Dendritic cell treated with granulocyte-macrophage colony-stimulating factor and Interleukin-4, amounts not matched to agents 40 ng/mL and 50 ng/mL, for 4 days (primary cell): ENCODE measurements at regions not wholly inside any gene's neighbourhood (a gene's known extent, or its start where the extent isn't known, plus 50 kb on each side); places are given as distances from the start of the nearest gene placed in this dataset.

ENCODE experiments used
- H3K27ac Mint-ChIP-seq: one replicate; pipeline ENCODE4 v1.8.0; 2022; ENCODE audit warnings: mild to moderate bottlenecking, mixed read lengths
- H3K27me3 Mint-ChIP-seq: one replicate; pipeline ENCODE4 v1.8.0; 2022; ENCODE audit warnings: mild to moderate bottlenecking, mixed read lengths
- H3K36me3 Mint-ChIP-seq: one replicate; pipeline ENCODE4 v1.8.0; 2022; ENCODE audit warnings: low read depth, mixed read lengths
- H3K4me1 Mint-ChIP-seq: one replicate; pipeline ENCODE4 v1.8.0; 2022; ENCODE audit warnings: low read depth, mixed read lengths
- H3K4me3 Mint-ChIP-seq: one replicate; pipeline ENCODE4 v1.8.0; 2022; ENCODE audit warnings: mild to moderate bottlenecking, moderate library complexity, mixed read lengths
- H3K9me3 Mint-ChIP-seq: one replicate; pipeline ENCODE4 v1.8.0; 2022; ENCODE audit warnings: mixed read lengths
- intact Hi-C: fragments of 100-400 bp; cut with micrococcal nuclease; formaldehyde crosslinking; loops from one replicate; pipeline ENCODE4 v1.15.0; 2022

- no peak overlapping the region for H3K27ac Mint-ChIP-seq
- no peaks in the 10 kb centered on the region for H3K27me3 Mint-ChIP-seq
- no peaks in the 10 kb centered on the region for H3K4me1 Mint-ChIP-seq
- intact Hi-C loops: no loop called here
- no peak overlapping the region for H3K4me3 Mint-ChIP-seq
- H3K9me3 Mint-ChIP-seq: peaks cover 5% of the 10 kb centered on the region
- H3K36me3 Mint-ChIP-seq: peaks cover 51% of the 10 kb centered on the region
These were observed 155.5 kb downstream of the BACH1 start for GRCh38 chr21:29454179-29454578.

- intact Hi-C loops: no loop called here
- no peaks in the 10 kb centered on the region for H3K27me3 Mint-ChIP-seq
These were observed 163.8 kb downstream of the BACH1 start for GRCh38 chr21:29462479-29462878.

GRCh38 chr21:29465546-29465945 lies 166.8 kb downstream of the BACH1 start:
- Mint-ChIP-seq H3K4me1 (peaks cover 5% of the 10 kb centered on the region), H3K36me3 (peaks cover 52% of the 10 kb centered on the region), H3K27ac (no peak overlapping the region), H3K9me3 (peaks cover 11% of the 10 kb centered on the region), H3K27me3 (no peaks in the 10 kb centered on the region), H3K4me3 (no peak overlapping the region)
- intact Hi-C loops: no loop called here

More at GRCh38 chr21:29462479-29462878, 163.8 kb downstream of the BACH1 start:
- Mint-ChIP-seq H3K4me3 (no peak overlapping the region), H3K9me3 (peaks cover 16% of the 10 kb centered on the region), H3K36me3 (peaks cover 69% of the 10 kb centered on the region), H3K4me1 (no peaks in the 10 kb centered on the region), H3K27ac (no peak overlapping the region)

- no peaks in the 10 kb centered on the region for H3K27me3 Mint-ChIP-seq
- peaks cover 42% of the 10 kb centered on the region for H3K36me3 Mint-ChIP-seq
- no peak overlapping the region for H3K27ac Mint-ChIP-seq
- H3K9me3 Mint-ChIP-seq: peaks cover under 1% of the 10 kb centered on the region
- H3K4me3 Mint-ChIP-seq: no peak overlapping the region
- intact Hi-C loops: no loop called here
- H3K4me1 Mint-ChIP-seq: peaks cover 8% of the 10 kb centered on the region
These were observed 167.8 kb downstream of the BACH1 start for GRCh38 chr21:29466532-29466931.

- H3K27ac Mint-ChIP-seq: no peak overlapping the region
- H3K9me3 Mint-ChIP-seq: no peaks in the 10 kb centered on the region
- no peak overlapping the region for H3K4me3 Mint-ChIP-seq
- intact Hi-C loops: no loop called here
- no peaks in the 10 kb centered on the region for H3K27me3 Mint-ChIP-seq
- H3K4me1 Mint-ChIP-seq: peaks cover 8% of the 10 kb centered on the region
- peaks cover 51% of the 10 kb centered on the region for H3K36me3 Mint-ChIP-seq
These were observed 171.7 kb downstream of the BACH1 start for GRCh38 chr21:29470397-29470796.

- no peak overlapping the region for H3K4me3 Mint-ChIP-seq
- H3K36me3 Mint-ChIP-seq: peaks cover 24% of the 10 kb centered on the region
- intact Hi-C loops: no loop called here
- H3K4me1 Mint-ChIP-seq: peaks cover 13% of the 10 kb centered on the region
- no peak overlapping the region for H3K27ac Mint-ChIP-seq
- no peaks in the 10 kb centered on the region for H3K9me3 Mint-ChIP-seq
- H3K27me3 Mint-ChIP-seq: no peaks in the 10 kb centered on the region
These were observed 175.1 kb downstream of the BACH1 start for GRCh38 chr21:29473808-29474207.

GRCh38 chr21:29475329-29475728 lies 176.6 kb downstream of the BACH1 start:
- peaks cover 11% of the 10 kb centered on the region for H3K4me1 Mint-ChIP-seq
- H3K4me3 Mint-ChIP-seq: no peak overlapping the region
- intact Hi-C loops: no loop called here
- H3K27ac Mint-ChIP-seq: no peak overlapping the region
- H3K9me3 Mint-ChIP-seq: no peaks in the 10 kb centered on the region
- H3K36me3 Mint-ChIP-seq: peaks cover 24% of the 10 kb centered on the region
- no peaks in the 10 kb centered on the region for H3K27me3 Mint-ChIP-seq

GRCh38 chr21:29477347-29477746 lies 178.6 kb downstream of the BACH1 start:
- Mint-ChIP-seq H3K4me3 (no peak overlapping the region), H3K36me3 (peaks cover 18% of the 10 kb centered on the region), H3K27me3 (no peaks in the 10 kb centered on the region), H3K4me1 (peaks cover 5% of the 10 kb centered on the region), H3K9me3 (no peaks in the 10 kb centered on the region), H3K27ac (no peak overlapping the region)
- intact Hi-C loops: no loop called here

GRCh38 chr21:29477941-29478340 lies 179.2 kb downstream of the BACH1 start:
- H3K27me3 Mint-ChIP-seq: no peaks in the 10 kb centered on the region
- H3K36me3 Mint-ChIP-seq: peaks cover 13% of the 10 kb centered on the region
- intact Hi-C loops: no loop called here
- H3K27ac Mint-ChIP-seq: no peak overlapping the region
- no peak overlapping the region for H3K4me3 Mint-ChIP-seq
- no peaks in the 10 kb centered on the region for H3K9me3 Mint-ChIP-seq
- H3K4me1 Mint-ChIP-seq: peaks cover 5% of the 10 kb centered on the region

GRCh38 chr21:29481081-29481480 lies 182.4 kb downstream of the BACH1 start:
- Mint-ChIP-seq H3K9me3 (peaks cover 7% of the 10 kb centered on the region), H3K27me3 (no peaks in the 10 kb centered on the region), H3K4me1 (peaks cover 5% of the 10 kb centered on the region), H3K36me3 (peaks cover 27% of the 10 kb centered on the region), H3K27ac (no peak overlapping the region), H3K4me3 (no peak overlapping the region)
- intact Hi-C loops: no loop called here

GRCh38 chr21:29481641-29482040 lies 182.9 kb downstream of the BACH1 start:
- no peaks in the 10 kb centered on the region for H3K27me3 Mint-ChIP-seq
- H3K36me3 Mint-ChIP-seq: peaks cover 27% of the 10 kb centered on the region
- no peak overlapping the region for H3K27ac Mint-ChIP-seq
- peaks cover 5% of the 10 kb centered on the region for H3K4me1 Mint-ChIP-seq
- intact Hi-C loops: no loop called here
- H3K4me3 Mint-ChIP-seq: no peak overlapping the region
- H3K9me3 Mint-ChIP-seq: peaks cover 7% of the 10 kb centered on the region

GRCh38 chr21:29486306-29486807 lies 187.6 kb downstream of the BACH1 start:
- H3K4me1 Mint-ChIP-seq: no peaks in the 10 kb centered on the region
- no peak overlapping the region for H3K27ac Mint-ChIP-seq
- intact Hi-C loops: no loop called here
- no peak overlapping the region for H3K4me3 Mint-ChIP-seq
- H3K9me3 Mint-ChIP-seq: peaks cover 7% of the 10 kb centered on the region
- no peaks in the 10 kb centered on the region for H3K27me3 Mint-ChIP-seq
- peaks cover 45% of the 10 kb centered on the region for H3K36me3 Mint-ChIP-seq
